ENCODE measurements at regions not wholly inside any gene's neighbourhood (a gene's known extent, or its start where the extent isn't known, plus 50 kb on each side); places are given as distances from the start of the nearest gene placed in this dataset.
"Not testable (repeated sequence)": the region's sequence is repeated elsewhere in the genome, so short reads cannot be mapped to it uniquely, and the experiment has no call there.

DNA sequence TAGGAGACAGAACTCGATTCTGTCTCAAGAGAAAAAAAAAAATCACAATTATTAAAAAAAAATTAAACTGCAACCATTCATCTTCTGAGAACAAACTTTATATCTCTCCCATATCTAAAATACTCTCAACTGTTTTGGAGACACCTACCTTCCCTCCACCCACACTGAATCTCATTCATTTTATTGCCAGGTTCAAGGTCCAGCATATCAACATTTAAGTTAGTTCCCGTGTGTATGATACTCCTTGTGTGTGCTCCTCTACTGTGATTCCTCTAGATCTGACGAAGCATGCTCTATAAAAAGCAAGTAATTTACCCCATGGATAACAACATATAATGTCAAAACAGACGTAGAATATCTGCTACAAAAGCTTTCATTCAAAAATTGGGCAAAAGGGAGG, 351.8 kb upstream of the SORCS1 start:
- no peak for DNase-seq
- Histone ChIP-seq H3K4me1 (no peaks in the 10 kb centered on the region), H3K9me3 (no peaks in the 10 kb centered on the region), H3K36me3 (ENCODE audit: low read depth, missing control alignments) (no peaks in the 10 kb centered on the region), H3K27ac (no peak overlapping the region), H3K27me3 (no peaks in the 10 kb centered on the region), H3K4me3 (no peak overlapping the region)
- intact Hi-C loops (cut with DNase I; ENCODE audit: low total_unique reads), result no loop called here
- no peak for TF ChIP-seq POLR2A (IDR thresholded peaks at IDR 0.05)
- TF ChIP-seq, protein P1, sequence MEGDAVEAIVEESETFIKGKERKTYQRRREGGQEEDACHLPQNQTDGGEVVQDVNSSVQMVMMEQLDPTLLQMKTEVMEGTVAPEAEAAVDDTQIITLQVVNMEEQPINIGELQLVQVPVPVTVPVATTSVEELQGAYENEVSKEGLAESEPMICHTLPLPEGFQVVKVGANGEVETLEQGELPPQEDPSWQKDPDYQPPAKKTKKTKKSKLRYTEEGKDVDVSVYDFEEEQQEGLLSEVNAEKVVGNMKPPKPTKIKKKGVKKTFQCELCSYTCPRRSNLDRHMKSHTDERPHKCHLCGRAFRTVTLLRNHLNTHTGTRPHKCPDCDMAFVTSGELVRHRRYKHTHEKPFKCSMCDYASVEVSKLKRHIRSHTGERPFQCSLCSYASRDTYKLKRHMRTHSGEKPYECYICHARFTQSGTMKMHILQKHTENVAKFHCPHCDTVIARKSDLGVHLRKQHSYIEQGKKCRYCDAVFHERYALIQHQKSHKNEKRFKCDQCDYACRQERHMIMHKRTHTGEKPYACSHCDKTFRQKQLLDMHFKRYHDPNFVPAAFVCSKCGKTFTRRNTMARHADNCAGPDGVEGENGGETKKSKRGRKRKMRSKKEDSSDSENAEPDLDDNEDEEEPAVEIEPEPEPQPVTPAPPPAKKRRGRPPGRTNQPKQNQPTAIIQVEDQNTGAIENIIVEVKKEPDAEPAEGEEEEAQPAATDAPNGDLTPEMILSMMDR (IDR thresholded peaks at IDR 0.05), result no peak
- WGBS, 2 donors, result 80 to 87% methylated on average over 4 of the region's 4 CpGs

DNA sequence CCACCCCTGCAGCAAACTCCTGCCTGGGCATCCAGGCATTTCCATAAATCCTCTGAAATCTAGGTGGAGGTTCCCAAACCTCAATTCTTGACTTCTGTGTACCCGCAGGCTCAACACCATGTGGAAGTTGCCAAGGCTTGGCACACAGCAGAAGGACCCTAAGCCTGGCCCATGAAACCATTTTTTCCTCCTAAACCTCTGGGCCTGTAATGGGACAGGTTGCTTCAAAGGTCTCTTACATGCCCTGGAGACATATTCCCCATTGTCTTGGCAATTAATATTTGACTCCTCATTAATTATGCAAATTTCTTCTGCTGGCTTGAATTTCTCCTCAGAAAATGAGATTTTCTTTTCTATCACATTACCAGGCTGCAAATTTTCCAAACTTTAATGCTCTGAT, 339.5 kb upstream of the SORCS1 start:
- DNase-seq; H3K9me3 ChIP-seq; H3K4me3 ChIP-seq; H3K27me3 ChIP-seq; H3K27ac ChIP-seq; H3K4me1 ChIP-seq; intact Hi-C loops (cut with DNase I; ENCODE audit: low total_unique reads); H3K36me3 ChIP-seq (ENCODE audit: low read depth, missing control alignments): not testable (repeated sequence)
- 0 to 38% methylated on average over 1 of the region's 1 CpG for whole genome bisulfite sequencing, 2 donors

DNA sequence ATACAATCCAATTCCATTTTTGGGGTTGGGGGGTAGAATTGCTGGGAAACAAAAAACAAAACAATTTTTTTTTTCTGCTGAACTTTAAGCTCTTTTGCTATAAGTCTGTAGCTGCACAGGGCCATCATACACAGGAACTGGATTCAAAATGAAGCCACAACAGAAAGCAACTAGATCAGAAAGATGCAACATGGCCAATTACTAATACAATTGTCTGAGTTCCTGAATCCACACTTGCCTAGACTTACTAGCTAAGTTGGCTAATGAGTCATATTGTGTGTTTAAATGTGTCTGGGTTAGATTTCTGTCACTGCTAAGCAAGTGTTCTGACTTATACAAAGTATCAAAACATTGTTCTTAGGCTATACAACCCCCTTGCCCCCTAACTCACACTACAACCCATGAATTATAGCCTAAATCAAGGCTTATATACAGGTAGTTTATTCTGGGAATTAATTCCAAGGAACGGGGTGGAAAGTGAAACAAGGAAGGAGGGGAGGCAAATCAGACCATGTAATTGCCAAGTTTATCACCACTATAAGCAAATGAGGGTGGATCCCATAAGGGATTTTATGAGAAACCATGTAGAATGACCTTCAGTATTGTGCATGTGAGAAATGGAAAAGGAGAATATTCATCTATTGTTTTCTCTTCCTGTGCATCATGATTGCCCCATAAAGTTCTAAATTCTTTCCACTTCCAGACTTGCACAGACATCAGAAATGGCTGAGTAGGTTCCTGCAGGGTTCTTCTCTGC, 337.9 kb upstream of the SORCS1 start:
- Histone ChIP-seq H3K27me3 (no peaks in the 10 kb centered on the region), H3K4me3 (no peak overlapping the region), H3K36me3 (ENCODE audit: low read depth, missing control alignments) (no peaks in the 10 kb centered on the region), H3K9me3 (no peaks in the 10 kb centered on the region), H3K27ac (no peak overlapping the region), H3K4me1 (no peaks in the 10 kb centered on the region)
- intact Hi-C loops (cut with DNase I; ENCODE audit: low total_unique reads), result no loop called here
- no peak for DNase-seq
- TF ChIP-seq POLR2A (IDR thresholded peaks at IDR 0.05), result no peak
- TF ChIP-seq, protein P1 (IDR thresholded peaks at IDR 0.05), result no peak
- 75 to 89% methylated on average over 1 of the region's 1 CpG for WGBS, 2 donors

DNA sequence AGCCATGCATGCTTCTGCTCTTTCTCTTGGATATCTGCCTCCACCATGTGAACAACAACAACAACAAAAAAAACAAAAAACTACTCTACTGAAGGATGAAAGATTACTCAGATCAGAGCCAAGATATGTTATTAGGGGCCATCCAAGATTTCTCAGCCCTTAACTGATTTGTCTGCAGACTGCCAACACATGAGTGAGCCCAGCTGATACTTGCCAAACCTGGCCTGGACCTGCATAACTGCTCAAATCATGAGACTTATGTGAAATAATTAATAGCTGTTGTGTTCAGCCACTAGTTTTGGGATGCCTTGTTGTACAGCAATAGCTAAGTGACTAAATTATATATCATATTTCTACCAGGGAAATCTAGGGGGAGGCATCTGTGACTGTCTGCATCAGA, 334.5 kb upstream of the SORCS1 start:
- no peak for DNase-seq

DNA sequence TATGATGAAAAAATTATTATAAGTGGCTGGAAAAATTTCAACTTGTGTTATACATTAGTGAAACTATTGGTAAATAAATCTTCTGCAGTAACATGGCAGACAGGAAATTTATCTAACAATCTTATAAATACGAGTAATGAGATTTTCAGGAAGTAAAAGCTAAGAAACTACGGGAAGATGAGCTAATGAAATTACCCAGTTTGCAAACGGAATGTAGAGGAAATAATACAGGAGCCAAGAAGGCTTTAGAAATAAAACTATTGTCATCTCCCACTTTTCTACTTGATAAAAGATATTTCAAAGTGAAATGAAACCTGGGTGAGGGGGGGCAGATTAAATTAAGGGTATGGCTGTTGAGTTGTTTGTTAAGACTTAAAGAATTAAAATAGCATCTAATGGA, 332.5 kb upstream of the SORCS1 start:
- H3K27ac ChIP-seq, result no peak overlapping the region
- H3K4me1 ChIP-seq, result no peaks in the 10 kb centered on the region
- intact Hi-C loops (cut with DNase I; ENCODE audit: low total_unique reads), result no loop called here
- H3K36me3 ChIP-seq (ENCODE audit: low read depth, missing control alignments), result no peaks in the 10 kb centered on the region
- no peaks in the 10 kb centered on the region for H3K27me3 ChIP-seq
- H3K9me3 ChIP-seq, result no peaks in the 10 kb centered on the region
- no peak for DNase-seq
- no peak for TF ChIP-seq POLR2A (IDR thresholded peaks at IDR 0.05)
- TF ChIP-seq, protein P1 (IDR thresholded peaks at IDR 0.05), result no peak
- no peak overlapping the region for H3K4me3 ChIP-seq
- WGBS, 2 donors, result 79 to 85% methylated on average over 3 of the region's 3 CpGs

More for the DNA sequence above, 334.5 kb upstream of the SORCS1 start:
- intact Hi-C loops (cut with DNase I; ENCODE audit: low total_unique reads), result no loop called here
- Histone ChIP-seq H3K36me3 (ENCODE audit: low read depth, missing control alignments) (no peaks in the 10 kb centered on the region), H3K9me3 (no peaks in the 10 kb centered on the region), H3K27me3 (no peaks in the 10 kb centered on the region), H3K4me3 (no peak overlapping the region), H3K4me1 (no peaks in the 10 kb centered on the region), H3K27ac (no peak overlapping the region)
- TF ChIP-seq, protein P1 (IDR thresholded peaks at IDR 0.05), result no peak
- no peak for TF ChIP-seq POLR2A (IDR thresholded peaks at IDR 0.05)

Measured in testis (tissue), 2 donors.